ENCODE measurements at regions not wholly inside any gene's neighbourhood (a gene's known extent, or its start where the extent isn't known, plus 50 kb on each side); places are given as distances from the start of the nearest gene placed in this dataset.
A peak's percentile ranks its signal among the peaks of the same experiment; 100 is the strongest.

GRCh38 chr15:31964586-31965307 is 65.6 kb upstream of the CHRNA7 start:
- no peak for DNase-seq

GRCh38 chr15:31970007-31970406 is 60.3 kb upstream of the CHRNA7 start:
- no peak for DNase-seq

- no peak for DNase-seq
Observed at GRCh38 chr15:31973197-31973596, 57.1 kb upstream of the CHRNA7 start.

GRCh38 chr15:31974154-31974794 is 56.0 kb upstream of the CHRNA7 start:
- DNase-seq, result peak in 1 of 51 donors; percentile 5

GRCh38 chr15:31974855-31975829 is 55.2 kb upstream of the CHRNA7 start:
- DNase-seq, result peak in 24 of 51 donors; percentile 10 to 64 (median 28)

- DNase-seq, result peak in 1 of 51 donors; percentile 42
Observed at GRCh38 chr15:31975830-31976229, 54.5 kb upstream of the CHRNA7 start.

GRCh38 chr15:31977138-31977537 is 53.2 kb upstream of the CHRNA7 start:
- DNase-seq, result no peak

GRCh38 chr15:31977812-31978661 is 52.3 kb upstream of the CHRNA7 start:
- DNase-seq, result peak in 42 of 51 donors; percentile 9 to 80 (median 32)

Data from hypothalamus (tissue), 51 donors.